HEK293 (cell line): ENCODE measurements at regions not wholly inside any gene's neighbourhood (a gene's known extent, or its start where the extent isn't known, plus 50 kb on each side); places are given as distances from the start of the nearest gene placed in this dataset.

ENCODE experiments used
- CTCF ChIA-PET: fragments of 350-600 bp; formaldehyde crosslinking; extraction: SDS; loops from one replicate; lab custom pipeline; 2021; ENCODE audit warnings: antibody characterized with exemption; lab: Yijun Ruan, JAX
- POLR2A ChIA-PET: fragments of 300-600 bp; formaldehyde crosslinking; extraction: SDS; loops from one replicate; lab custom pipeline; 2020; ENCODE audit warnings: antibody characterized with exemption, inconsistent platforms; lab: Yijun Ruan, JAX
- H3K27ac ChIP-seq: fragments of 200-500 bp; sonication (Bioruptor generic); 2 replicates; pipeline ENCODE4 v1.5.1; 2014; ENCODE audit warnings: low read depth, low read length, control low read depth, inconsistent platforms; ENCODE audit errors: extremely low read depth
- H3K36me3 ChIP-seq, 2 experiments: fragments of 200-500 bp in 1 of 2; sonication (Bioruptor generic) in 1 of 2; 1 replicate in 1 of 2; 2 replicates in 1 of 2; pipeline ENCODE4 v1.5.1; 2014 to 2017; ENCODE audit warnings: inconsistent platforms in 2 of 2, low read length in 2 of 2; ENCODE audit not compliant: control insufficient read depth in 2 of 2, insufficient read depth in 1 of 2
- H3K4me1 ChIP-seq: fragments of 200-500 bp; sonication (Bioruptor generic); 2 replicates; pipeline ENCODE4 v1.5.1; 2014; ENCODE audit warnings: mild to moderate bottlenecking, low read length, inconsistent platforms; ENCODE audit not compliant: control insufficient read depth, insufficient read depth
- H3K4me3 ChIP-seq: 2 replicates; pipeline ENCODE4 v1.5.1; 2011; ENCODE audit warnings: low read depth, mild to moderate bottlenecking, control low read depth, low read length, moderate library complexity
- H3K9me3 ChIP-seq: fragments of 200-500 bp; sonication (Bioruptor generic); 2 replicates; pipeline ENCODE4 v1.5.1; 2014; ENCODE audit warnings: low read depth, low read length, inconsistent platforms; ENCODE audit not compliant: control insufficient read depth, insufficient read depth
- BCL11B ChIP-seq: fragments of 450-650 bp; formaldehyde crosslinking; IDR thresholded peaks from 2 replicates; pipeline ENCODE4 v1.5.1; 2016; ENCODE audit warnings: low read depth, missing biosample characterization, missing genetic modification characterization
- GLI4 ChIP-seq: fragments of 450-650 bp; formaldehyde crosslinking; IDR thresholded peaks from 2 replicates; pipeline ENCODE4 v1.5.1; 2016; ENCODE audit warnings: missing biosample characterization, missing genetic modification characterization
- GLIS2 ChIP-seq: fragments of 450-650 bp; formaldehyde crosslinking; IDR thresholded peaks from 2 replicates; pipeline ENCODE4 v1.5.1; 2016; ENCODE audit warnings: missing biosample characterization, missing genetic modification characterization
- KLF8 ChIP-seq: fragments of 450-650 bp; formaldehyde crosslinking; IDR thresholded peaks from 2 replicates; pipeline ENCODE4 v1.5.1; 2016; ENCODE audit warnings: missing biosample characterization, missing genetic modification characterization
- KLF9 ChIP-seq: fragments of 450-650 bp; formaldehyde crosslinking; IDR thresholded peaks from 2 replicates; pipeline ENCODE4 v1.5.1; 2016; ENCODE audit warnings: missing biosample characterization, missing genetic modification characterization, low read depth
- MYNN ChIP-seq: fragments of 450-650 bp; formaldehyde crosslinking; IDR thresholded peaks from 2 replicates; pipeline ENCODE4 v1.5.1; 2016; ENCODE audit warnings: missing biosample characterization, missing genetic modification characterization, borderline replicate concordance
- OVOL3 ChIP-seq: fragments of 450-650 bp; formaldehyde crosslinking; IDR thresholded peaks from 2 replicates; pipeline ENCODE4 v1.5.1; 2016; ENCODE audit warnings: missing biosample characterization, missing genetic modification characterization
- YY2 ChIP-seq: fragments of 450-650 bp; formaldehyde crosslinking; IDR thresholded peaks from 2 replicates; pipeline ENCODE4 v1.5.1; 2016; ENCODE audit warnings: missing biosample characterization, missing genetic modification characterization
- ZBTB21 ChIP-seq: fragments of 450-650 bp; formaldehyde crosslinking; IDR thresholded peaks from 2 replicates; pipeline ENCODE4 v1.5.1; 2017; ENCODE audit warnings: missing biosample characterization, missing genetic modification characterization
- ZEB2 ChIP-seq: fragments of 450-650 bp; formaldehyde crosslinking; IDR thresholded peaks from 2 replicates; pipeline ENCODE4 v1.5.1; 2016; ENCODE audit warnings: missing biosample characterization, missing genetic modification characterization
- ZNF157 ChIP-seq: fragments of 450-650 bp; formaldehyde crosslinking; IDR thresholded peaks from 2 replicates; pipeline ENCODE4 v1.5.1; 2016; ENCODE audit warnings: missing biosample characterization, missing genetic modification characterization
- ZNF16 ChIP-seq: fragments of 450-650 bp; formaldehyde crosslinking; IDR thresholded peaks from 2 replicates; pipeline ENCODE4 v1.5.1; 2016; ENCODE audit warnings: low read depth, missing biosample characterization, missing genetic modification characterization
- ZNF169 ChIP-seq: fragments of 450-650 bp; formaldehyde crosslinking; IDR thresholded peaks from 2 replicates; pipeline ENCODE4 v1.5.1; 2016; ENCODE audit warnings: missing biosample characterization, missing genetic modification characterization
- ZNF184 ChIP-seq: fragments of 450-650 bp; IDR thresholded peaks from 2 replicates; pipeline ENCODE4 v1.5.1; 2018; ENCODE audit warnings: missing biosample characterization, mild to moderate bottlenecking, missing genetic modification characterization
- ZNF473 ChIP-seq: fragments of 450-650 bp; formaldehyde crosslinking; IDR thresholded peaks from 2 replicates; pipeline ENCODE4 v1.5.1; 2017; ENCODE audit warnings: missing biosample characterization, missing genetic modification characterization
- ZNF548 ChIP-seq: fragments of 450-650 bp; formaldehyde crosslinking; IDR thresholded peaks from 2 replicates; pipeline ENCODE4 v1.5.1; 2016; ENCODE audit warnings: missing biosample characterization, missing genetic modification characterization
- ZNF561 ChIP-seq: fragments of 450-650 bp; IDR thresholded peaks from 2 replicates; pipeline ENCODE4 v1.5.1; 2018; ENCODE audit warnings: missing biosample characterization, missing genetic modification characterization, borderline replicate concordance
- ZNF596 ChIP-seq: fragments of 450-650 bp; IDR thresholded peaks from 2 replicates; pipeline ENCODE4 v1.5.0; 2018; ENCODE audit warnings: missing biosample characterization, mild to moderate bottlenecking, missing genetic modification characterization, moderate library complexity
- ZNF624 ChIP-seq: fragments of 450-650 bp; formaldehyde crosslinking; IDR thresholded peaks from 2 replicates; pipeline ENCODE4 v1.5.1; 2017; ENCODE audit warnings: missing biosample characterization, missing genetic modification characterization
- ZNF654 ChIP-seq: fragments of 450-650 bp; formaldehyde crosslinking; IDR thresholded peaks from 2 replicates; pipeline ENCODE4 v1.5.1; 2016; ENCODE audit warnings: low read depth, missing biosample characterization, missing genetic modification characterization
- ZNF76 ChIP-seq: fragments of 450-650 bp; formaldehyde crosslinking; IDR thresholded peaks from 2 replicates; pipeline ENCODE4; 2016; ENCODE audit warnings: low read depth, missing biosample characterization, missing genetic modification characterization, borderline replicate concordance
- ZSCAN30 ChIP-seq: fragments of 450-650 bp; IDR thresholded peaks from 2 replicates; pipeline ENCODE4 v1.5.1; 2018; ENCODE audit warnings: missing biosample characterization, mild to moderate bottlenecking, missing genetic modification characterization, moderate library complexity
- TF ChIP-seq, protein P1 (sequence below): fragments of 450-650 bp; formaldehyde crosslinking; IDR thresholded peaks from 2 replicates; pipeline ENCODE4 v1.5.1; 2016; ENCODE audit warnings: missing biosample characterization, missing genetic modification characterization
- TF ChIP-seq, protein P2 (sequence below): fragments of 450-650 bp; formaldehyde crosslinking; IDR thresholded peaks from 2 replicates; pipeline ENCODE4 v1.5.1; 2016; ENCODE audit warnings: missing biosample characterization, missing genetic modification characterization
- TF ChIP-seq, protein P3 (sequence below): fragments of 450-650 bp; formaldehyde crosslinking; IDR thresholded peaks from 2 replicates; pipeline ENCODE4 v1.5.1; 2016; ENCODE audit warnings: missing biosample characterization, missing genetic modification characterization

DNA sequence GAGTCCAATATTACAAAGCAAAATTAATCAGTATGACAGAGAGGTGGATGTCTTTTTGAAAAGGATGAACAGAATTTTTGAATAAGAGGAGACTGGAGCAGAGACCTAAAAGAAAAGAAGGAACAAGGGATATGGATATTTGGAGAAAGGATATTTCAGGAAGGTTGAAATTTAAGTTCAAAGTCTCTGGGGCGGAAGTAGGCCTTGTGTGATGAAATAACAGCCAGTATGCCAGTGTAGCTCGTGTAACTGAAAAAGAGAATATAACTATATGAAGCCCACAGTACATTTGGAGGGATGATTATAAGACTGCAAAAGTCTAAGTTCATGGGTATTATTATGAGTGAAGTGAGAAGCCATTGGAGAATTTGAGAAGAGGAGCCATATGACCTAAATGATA lies 766.7 kb downstream of the GBE1 start (continued):
- TF ChIP-seq, protein P1, sequence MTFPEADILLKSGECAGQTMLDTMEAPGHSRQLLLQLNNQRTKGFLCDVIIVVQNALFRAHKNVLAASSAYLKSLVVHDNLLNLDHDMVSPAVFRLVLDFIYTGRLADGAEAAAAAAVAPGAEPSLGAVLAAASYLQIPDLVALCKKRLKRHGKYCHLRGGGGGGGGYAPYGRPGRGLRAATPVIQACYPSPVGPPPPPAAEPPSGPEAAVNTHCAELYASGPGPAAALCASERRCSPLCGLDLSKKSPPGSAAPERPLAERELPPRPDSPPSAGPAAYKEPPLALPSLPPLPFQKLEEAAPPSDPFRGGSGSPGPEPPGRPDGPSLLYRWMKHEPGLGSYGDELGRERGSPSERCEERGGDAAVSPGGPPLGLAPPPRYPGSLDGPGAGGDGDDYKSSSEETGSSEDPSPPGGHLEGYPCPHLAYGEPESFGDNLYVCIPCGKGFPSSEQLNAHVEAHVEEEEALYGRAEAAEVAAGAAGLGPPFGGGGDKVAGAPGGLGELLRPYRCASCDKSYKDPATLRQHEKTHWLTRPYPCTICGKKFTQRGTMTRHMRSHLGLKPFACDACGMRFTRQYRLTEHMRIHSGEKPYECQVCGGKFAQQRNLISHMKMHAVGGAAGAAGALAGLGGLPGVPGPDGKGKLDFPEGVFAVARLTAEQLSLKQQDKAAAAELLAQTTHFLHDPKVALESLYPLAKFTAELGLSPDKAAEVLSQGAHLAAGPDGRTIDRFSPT = no peak
- no peak for TF ChIP-seq GLIS2 (tag by site-specific recombination)
- TF ChIP-seq, all 188 proteins: peak for 0

DNA sequence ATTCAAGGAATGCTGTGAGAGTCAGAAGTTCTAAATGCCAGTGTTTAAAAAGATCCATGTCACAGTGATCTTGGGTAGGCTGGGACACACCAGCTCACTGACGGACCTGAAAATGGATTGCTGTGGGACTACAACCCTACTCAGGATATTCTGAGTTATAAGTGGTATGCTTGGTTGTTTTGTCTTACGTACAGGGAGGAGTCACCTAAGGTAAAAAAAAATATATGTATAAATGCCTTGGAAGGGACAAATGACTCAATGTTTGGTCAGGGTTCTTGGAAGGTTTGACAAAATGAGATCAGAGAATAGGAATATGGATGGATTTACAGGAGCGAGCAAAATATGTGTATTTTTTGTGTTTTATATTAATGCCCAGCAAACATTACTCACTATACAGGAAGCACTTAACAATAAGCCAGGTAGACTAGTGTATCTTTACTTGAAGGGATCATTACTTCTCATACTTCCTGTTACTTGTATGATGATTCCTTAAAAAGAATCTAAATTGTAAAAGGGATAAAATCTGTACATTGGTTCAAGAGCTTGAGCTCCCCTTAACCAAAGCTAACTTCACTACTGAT lies 767.3 kb downstream of the GBE1 start:
- TF ChIP-seq ZNF157 (tag by site-specific recombination) = no peak
- no peak for TF ChIP-seq ZNF473 (tag by site-specific recombination)
- TF ChIP-seq ZNF548 (tag by site-specific recombination) = no peak
- TF ChIP-seq KLF8 (tag by site-specific recombination) = no peak
- TF ChIP-seq MYNN (tag by site-specific recombination) = no peak
- TF ChIP-seq ZBTB21 (tag by site-specific recombination) = no peak
- TF ChIP-seq ZNF561 (tag by site-specific recombination) = no peak
- TF ChIP-seq, protein P2, sequence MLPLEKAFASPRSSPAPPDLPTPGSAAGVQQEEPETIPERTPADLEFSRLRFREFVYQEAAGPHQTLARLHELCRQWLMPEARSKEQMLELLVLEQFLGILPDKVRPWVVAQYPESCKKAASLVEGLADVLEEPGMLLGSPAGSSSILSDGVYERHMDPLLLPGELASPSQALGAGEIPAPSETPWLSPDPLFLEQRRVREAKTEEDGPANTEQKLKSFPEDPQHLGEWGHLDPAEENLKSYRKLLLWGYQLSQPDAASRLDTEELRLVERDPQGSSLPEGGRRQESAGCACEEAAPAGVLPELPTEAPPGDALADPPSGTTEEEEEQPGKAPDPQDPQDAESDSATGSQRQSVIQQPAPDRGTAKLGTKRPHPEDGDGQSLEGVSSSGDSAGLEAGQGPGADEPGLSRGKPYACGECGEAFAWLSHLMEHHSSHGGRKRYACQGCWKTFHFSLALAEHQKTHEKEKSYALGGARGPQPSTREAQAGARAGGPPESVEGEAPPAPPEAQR (tag by site-specific recombination) = no peak
- TF ChIP-seq KLF9 = no peak
- TF ChIP-seq BCL11B (tag by site-specific recombination) = no peak
- TF ChIP-seq ZSCAN30 (tag by site-specific recombination) = no peak
- TF ChIP-seq ZNF624 (tag by site-specific recombination) = no peak
- Histone ChIP-seq H3K36me3 (no peaks in the 10 kb centered on the region), H3K4me3 (no peak overlapping the region), H3K9me3 (no peaks in the 10 kb centered on the region), H3K4me1 (no peaks in the 10 kb centered on the region), H3K27ac (no peak overlapping the region)
- POLR2A ChIA-PET = no interaction called here
- CTCF ChIA-PET = no interaction called here

DNA sequence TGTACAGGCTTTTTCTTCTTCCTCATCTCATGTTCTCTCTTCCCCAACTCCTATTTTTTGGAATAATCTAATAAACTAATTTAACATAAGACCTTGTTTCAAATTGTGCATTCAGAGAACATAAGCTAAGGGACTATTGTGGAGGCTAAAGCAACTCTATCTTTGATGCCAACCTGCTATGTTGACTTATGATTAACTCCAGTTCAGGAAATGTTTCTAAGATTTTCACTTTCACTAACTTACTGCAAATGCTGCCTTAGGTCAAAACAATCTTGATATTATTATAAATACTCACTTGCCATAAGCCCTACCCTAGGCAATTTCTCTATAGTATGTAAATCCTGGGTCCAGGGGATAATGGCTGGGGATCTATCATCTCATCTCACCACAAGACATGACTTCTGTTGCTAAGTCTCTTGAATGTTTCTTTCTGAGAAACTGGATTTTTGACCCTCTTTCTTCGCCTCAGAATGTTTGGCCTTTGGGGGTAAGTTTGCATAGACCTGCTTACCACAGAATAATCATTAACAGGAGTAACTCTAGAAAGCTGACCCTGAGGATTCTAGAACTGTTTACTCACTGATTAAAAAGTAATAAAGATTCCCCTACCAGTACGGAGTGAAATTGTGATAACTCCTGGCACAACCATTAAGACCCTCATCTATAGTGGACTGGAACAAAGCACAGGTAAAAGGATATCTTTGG lies 768.1 kb downstream of the GBE1 start:
- CTCF ChIA-PET = no interaction called here
- H3K9me3 ChIP-seq = no peaks in the 10 kb centered on the region
- TF ChIP-seq ZNF169 (tag by site-specific recombination) = no peak
- no peak for TF ChIP-seq ZNF184 (tag by site-specific recombination)
- TF ChIP-seq ZNF596 = no peak
- no peaks in the 10 kb centered on the region for H3K36me3 ChIP-seq
- no peaks in the 10 kb centered on the region for H3K4me1 ChIP-seq
- no peak overlapping the region for H3K4me3 ChIP-seq
- POLR2A ChIA-PET = no interaction called here
- no peak overlapping the region for H3K27ac ChIP-seq

DNA sequence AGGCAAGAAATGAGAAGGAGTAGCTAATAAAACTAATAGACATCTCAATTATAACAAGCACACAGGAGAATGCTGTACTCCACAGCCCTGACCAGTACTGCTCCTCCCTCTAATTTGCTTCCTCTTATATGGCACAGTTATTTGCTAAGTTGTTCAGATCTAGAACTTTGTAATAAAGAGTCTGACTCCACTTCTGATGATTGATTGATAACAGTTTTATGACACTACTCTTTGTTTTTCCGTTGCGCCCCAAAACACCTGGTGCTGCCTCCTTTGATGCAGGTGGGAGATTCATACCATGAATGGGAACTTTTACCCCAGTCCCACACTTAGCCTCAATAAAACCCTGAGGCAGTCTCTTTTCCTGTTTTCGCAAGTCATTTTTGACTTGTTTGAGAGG lies 777.7 kb downstream of the GBE1 start:
- Histone ChIP-seq H3K36me3 (no peaks in the 10 kb centered on the region), H3K9me3 (no peaks in the 10 kb centered on the region), H3K4me1 (no peaks in the 10 kb centered on the region), H3K4me3 (no peak overlapping the region), H3K27ac (no peak overlapping the region)
- ChIA-PET CTCF (no interaction called here), POLR2A (no interaction called here)
- TF ChIP-seq ZNF76 (no peak), ZNF16 (tag by site-specific recombination) (no peak), GLI4 (tag by site-specific recombination) (no peak), ZNF654 (tag by site-specific recombination) (no peak), ZEB2 (tag by site-specific recombination) (no peak), OVOL3 (tag by site-specific recombination) (no peak), YY2 (tag by site-specific recombination) (no peak)
- TF ChIP-seq, protein P3, sequence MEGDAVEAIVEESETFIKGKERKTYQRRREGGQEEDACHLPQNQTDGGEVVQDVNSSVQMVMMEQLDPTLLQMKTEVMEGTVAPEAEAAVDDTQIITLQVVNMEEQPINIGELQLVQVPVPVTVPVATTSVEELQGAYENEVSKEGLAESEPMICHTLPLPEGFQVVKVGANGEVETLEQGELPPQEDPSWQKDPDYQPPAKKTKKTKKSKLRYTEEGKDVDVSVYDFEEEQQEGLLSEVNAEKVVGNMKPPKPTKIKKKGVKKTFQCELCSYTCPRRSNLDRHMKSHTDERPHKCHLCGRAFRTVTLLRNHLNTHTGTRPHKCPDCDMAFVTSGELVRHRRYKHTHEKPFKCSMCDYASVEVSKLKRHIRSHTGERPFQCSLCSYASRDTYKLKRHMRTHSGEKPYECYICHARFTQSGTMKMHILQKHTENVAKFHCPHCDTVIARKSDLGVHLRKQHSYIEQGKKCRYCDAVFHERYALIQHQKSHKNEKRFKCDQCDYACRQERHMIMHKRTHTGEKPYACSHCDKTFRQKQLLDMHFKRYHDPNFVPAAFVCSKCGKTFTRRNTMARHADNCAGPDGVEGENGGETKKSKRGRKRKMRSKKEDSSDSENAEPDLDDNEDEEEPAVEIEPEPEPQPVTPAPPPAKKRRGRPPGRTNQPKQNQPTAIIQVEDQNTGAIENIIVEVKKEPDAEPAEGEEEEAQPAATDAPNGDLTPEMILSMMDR (tag by site-specific recombination) = no peak
